NCI-H748 treated with DMSO at 0.1 percent for 48 hours (cell line): ENCODE measurements at regions not wholly inside any gene's neighbourhood (a gene's known extent, or its start where the extent isn't known, plus 50 kb on each side); places are given as distances from the start of the nearest gene placed in this dataset.

ENCODE experiments used
- DNase-seq: peaks from one replicate; lab custom pipeline; 2025; lab: John Stamatoyannopoulos, UW

- DNase-seq: no peak
Observed at GRCh38 chr18:29531746-29532145, 1354.8 kb upstream of the CDH2 start.

- DNase-seq: no peak
Observed at GRCh38 chr18:29523371-29523770, 1346.4 kb upstream of the CDH2 start.

DNA sequence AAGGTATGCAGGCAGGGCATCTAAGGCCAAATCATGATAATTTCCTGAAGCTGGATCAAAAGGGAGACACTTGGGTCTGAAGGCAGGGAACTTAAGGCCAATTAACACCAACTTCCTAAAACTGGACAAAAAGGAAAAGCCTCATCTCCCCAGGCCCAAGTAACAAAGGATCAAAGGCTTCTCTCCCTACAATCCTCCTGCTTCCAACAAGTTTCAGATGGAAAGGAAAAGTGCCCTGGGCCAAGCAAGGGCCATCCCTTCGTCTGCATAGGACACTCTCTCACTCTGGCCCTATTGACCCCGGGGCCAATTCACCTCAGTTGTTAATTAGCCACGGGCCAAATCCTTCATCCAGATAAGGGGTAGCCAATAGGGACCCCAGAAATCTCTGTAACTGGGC, 1335.8 kb upstream of the CDH2 start:
- no peak for DNase-seq

DNA sequence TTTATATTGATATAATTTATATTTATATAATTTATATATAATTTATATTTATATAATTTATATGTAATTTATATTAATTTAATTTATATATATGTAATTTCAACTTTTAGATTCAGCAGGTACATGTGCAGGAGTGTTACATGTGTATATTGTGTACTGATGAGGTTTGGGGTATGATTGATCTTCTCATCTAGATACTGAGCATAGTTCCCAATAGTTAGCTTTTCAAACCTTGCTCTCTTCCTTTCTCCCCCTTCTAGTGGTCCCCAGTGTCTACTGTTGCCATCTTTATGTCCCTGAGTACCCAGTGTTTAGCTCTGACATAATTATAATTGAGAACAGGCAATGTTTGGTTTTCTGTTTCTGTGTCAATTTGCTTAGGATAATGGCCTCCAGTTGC, 1335.3 kb upstream of the CDH2 start:
- no peak for DNase-seq

- no peak for DNase-seq
Observed at GRCh38 chr18:29501952-29502351, 1325.0 kb upstream of the CDH2 start.

DNA sequence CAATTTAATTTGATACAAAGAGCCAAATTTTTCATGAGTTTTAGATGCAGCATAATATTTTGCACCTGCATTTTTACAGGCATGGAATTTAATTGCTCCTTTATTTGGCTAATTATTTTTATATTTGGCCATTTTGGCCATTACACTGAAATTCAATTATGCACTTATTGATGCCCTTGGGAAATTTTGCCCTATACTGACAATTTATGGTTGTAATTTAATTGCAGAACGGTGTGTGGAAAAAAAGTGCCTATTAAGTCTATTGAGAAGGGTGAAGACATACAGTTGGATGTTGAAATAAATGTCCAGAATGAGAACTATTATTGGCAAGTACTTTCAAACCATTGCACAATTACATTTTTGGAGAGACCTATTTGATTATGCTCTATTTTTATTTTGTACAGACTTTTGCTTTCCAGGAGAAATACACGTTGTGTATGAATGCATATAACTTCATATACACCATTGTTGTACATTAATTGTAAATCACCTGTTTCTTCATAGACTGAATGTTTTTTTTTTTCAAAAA, 1319.3 kb upstream of the CDH2 start:
- no peak for DNase-seq

- no peak for DNase-seq
Observed at GRCh38 chr18:29494371-29494770, 1317.4 kb upstream of the CDH2 start.

- no peak for DNase-seq
Observed at GRCh38 chr18:29491907-29492306, 1315.0 kb upstream of the CDH2 start.

GRCh38 chr18:29488617-29489016, 1311.7 kb upstream of the CDH2 start:
- DNase-seq: no peak

GRCh38 chr18:29465526-29465925, 1288.6 kb upstream of the CDH2 start:
- DNase-seq: no peak

GRCh38 chr18:29459972-29460371, 1283.0 kb upstream of the CDH2 start:
- no peak for DNase-seq

DNA sequence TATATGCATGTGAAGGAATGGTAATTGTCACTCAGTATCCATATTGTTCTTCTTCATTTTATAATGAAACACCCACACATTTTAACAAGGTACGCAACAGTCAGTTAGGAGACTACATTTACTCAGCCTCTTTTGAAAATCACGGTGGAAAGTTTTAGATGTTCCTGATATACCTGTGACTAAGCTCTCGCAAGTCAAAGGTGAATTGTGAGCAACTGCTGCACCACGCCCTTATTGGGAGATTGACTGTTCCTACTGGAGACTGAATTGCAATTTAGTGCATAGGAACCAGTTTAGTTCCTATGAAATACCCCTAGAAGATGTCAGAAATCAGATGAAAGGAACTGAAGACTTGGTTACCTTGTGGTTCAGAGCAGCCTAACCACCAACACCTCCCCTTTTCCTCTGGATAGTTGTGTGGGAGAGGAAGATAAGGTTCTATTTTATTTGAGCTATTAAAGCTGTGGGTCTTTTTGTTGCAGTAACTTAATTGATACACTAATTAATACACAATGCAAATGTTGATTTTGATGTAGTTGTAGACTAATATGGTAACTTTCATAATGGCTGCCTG, 1280.5 kb upstream of the CDH2 start:
- DNase-seq: no peak

DNA sequence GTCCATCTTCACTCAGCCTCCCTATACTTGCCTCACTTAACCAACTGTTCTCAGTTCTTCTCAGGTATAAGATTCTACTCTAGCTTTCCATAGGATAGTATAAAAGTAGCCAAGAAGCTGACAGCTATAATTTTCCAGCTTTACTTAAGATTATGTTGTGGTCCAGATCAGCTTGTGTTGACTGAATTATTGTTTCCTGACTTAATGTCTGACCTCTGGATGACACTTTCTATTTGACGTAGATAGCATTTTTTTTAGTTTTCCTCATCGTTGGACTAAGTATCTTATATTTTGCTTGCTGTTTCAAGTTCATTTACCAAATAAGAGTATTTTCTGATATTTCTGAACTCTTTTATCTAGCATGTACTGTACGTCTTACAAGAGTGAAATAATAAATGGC, 1272.5 kb upstream of the CDH2 start:
- DNase-seq: no peak

- no peak for DNase-seq
Observed at GRCh38 chr18:29439398-29439797, 1262.5 kb upstream of the CDH2 start.

GRCh38 chr18:29436459-29436858, 1259.5 kb upstream of the CDH2 start:
- no peak for DNase-seq

GRCh38 chr18:29434650-29435049, 1257.7 kb upstream of the CDH2 start:
- DNase-seq: no peak

- no peak for DNase-seq
Observed at GRCh38 chr18:29430416-29430815, 1253.5 kb upstream of the CDH2 start.

DNA sequence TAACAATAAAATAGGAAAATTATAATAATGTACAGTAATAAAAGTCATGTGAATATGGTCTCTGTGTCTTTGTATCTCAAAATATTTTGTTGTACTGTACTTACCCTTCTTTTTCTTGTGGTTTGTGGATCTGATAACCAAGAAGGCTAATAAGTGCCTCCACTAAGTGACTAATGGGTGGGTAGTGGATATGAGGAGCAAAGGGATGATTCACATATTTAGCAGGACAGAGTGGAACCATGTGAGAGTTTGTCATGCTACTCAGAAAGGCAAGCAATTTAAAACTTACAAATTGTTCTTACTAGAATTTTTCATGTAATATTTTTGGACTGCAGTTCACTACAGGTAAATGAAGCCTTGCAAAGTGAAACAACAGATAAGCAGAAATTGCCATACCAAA, 1241.2 kb upstream of the CDH2 start:
- no peak for DNase-seq

- no peak for DNase-seq
Observed at GRCh38 chr18:29406996-29407395, 1230.1 kb upstream of the CDH2 start.

DNA sequence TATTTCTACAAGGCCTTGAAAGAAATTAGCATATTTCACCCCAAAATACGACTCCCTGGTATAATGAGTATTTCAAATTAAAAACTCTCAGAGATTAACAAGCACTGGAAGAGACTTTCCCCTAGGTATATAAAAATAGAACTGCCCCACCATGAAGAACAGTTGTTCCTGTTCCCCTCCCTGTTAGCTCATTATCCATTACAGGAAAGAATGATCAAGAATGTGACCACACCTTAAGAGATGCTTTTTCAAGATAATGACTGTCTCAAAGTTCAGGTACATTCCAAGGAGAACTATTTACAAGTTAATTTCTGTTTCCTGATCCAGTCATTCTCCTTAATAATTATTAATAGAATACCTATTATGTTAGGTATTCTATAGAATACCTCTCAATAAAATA, 1220.6 kb upstream of the CDH2 start:
- no peak for DNase-seq

DNA sequence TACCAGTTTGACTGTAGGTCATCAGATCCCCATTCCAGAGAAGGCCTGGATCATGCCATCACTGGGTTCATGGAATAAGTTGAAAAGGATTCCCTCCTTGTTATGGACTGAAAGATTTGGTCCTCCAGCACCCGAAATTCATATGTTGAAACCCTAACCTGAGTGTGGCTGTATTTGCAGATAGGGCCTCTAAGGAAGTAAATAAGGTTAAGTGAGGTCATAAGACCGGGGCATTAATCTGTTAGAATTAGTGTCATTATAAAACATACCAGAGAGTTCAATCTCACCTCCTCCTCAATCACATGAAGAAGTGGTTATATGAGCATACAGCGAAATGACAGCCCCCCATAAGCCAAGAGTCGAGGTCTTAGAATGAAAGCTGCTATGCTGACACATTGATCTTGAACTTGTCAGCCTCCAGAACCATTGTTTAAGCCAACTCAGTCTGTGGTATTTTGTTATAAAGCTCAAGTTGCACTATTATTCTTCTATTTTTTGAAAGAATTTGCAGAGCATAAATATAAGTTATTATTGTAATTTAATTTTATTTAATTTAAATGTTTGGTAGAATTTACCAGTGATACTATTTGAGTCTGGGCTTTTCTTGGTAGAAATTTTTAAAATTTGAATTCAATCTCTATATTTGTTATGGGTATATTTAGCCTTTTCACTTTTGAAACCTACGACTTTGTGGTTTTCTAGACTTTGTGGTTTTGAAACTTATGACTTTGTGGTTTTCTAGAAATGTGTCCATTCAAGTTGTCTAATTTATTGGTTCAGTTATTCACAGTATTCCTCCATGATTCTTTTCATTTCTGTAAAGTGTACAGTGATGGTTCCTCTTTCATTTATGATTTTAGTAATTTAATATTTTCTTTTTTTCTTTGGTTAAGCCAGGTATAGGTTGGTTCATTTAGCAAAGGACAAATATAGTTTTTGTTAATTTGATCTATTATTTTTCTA, 1206.7 kb upstream of the CDH2 start:
- DNase-seq: no peak

DNA sequence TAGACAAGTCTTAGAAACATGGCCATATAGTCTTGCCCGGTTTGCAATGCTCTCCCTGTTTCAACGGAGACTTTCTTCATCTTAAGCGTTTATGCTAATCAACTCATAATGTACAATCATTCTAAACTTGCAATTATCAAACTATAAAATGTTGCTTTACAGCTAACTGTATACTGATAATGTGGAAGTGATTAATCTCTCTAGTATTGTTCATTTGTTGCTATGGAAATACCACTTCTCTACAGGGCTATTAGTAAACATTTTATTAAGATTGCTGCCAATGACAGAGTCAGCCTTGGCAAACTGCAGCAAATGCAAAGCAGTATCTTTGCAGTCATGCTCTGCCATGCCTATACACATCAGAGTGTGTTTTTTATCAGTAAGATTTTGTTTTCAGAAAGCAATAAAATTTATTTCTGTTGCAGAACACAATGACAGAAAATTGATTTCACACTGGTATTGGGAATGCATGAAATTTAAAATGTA, 1201.8 kb upstream of the CDH2 start:
- no peak for DNase-seq

GRCh38 chr18:29377346-29377745, 1200.4 kb upstream of the CDH2 start:
- DNase-seq: no peak
